NCI-H2029 treated with DMSO at 0.1 percent for 48 hours (cell line): ENCODE measurements at regions not wholly inside any gene's neighbourhood (a gene's known extent, or its start where the extent isn't known, plus 50 kb on each side); places are given as distances from the start of the nearest gene placed in this dataset.
"Not testable (repeated sequence)": the region's sequence is repeated elsewhere in the genome, so short reads cannot be mapped to it uniquely, and the experiment has no call there.

Source experiments
- DNase-seq: peaks from one replicate; lab custom pipeline; 2025; lab: John Stamatoyannopoulos, UW

GRCh38 chr5:100379254-100379858 is 155.8 kb upstream of the FAM174A start:
- not testable (repeated sequence) for DNase-seq

- DNase-seq = not testable (repeated sequence)
Observed at GRCh38 chr5:100364757-100365478, 170.3 kb upstream of the FAM174A start.

- DNase-seq = not testable (repeated sequence)
Observed at GRCh38 chr5:100364343-100364742, 170.8 kb upstream of the FAM174A start.

GRCh38 chr5:100359998-100360397 is 175.2 kb upstream of the FAM174A start:
- not testable (repeated sequence) for DNase-seq

GRCh38 chr5:100346269-100346668 is 188.9 kb upstream of the FAM174A start:
- DNase-seq = not testable (repeated sequence)

- not testable (repeated sequence) for DNase-seq
Observed at GRCh38 chr5:100341485-100341884, 193.7 kb upstream of the FAM174A start.

- no peak for DNase-seq
Observed at GRCh38 chr5:100322483-100322882, 212.7 kb upstream of the FAM174A start.

- no peak for DNase-seq
Observed at GRCh38 chr5:100319885-100320284, 215.3 kb upstream of the FAM174A start.

GRCh38 chr5:100313657-100314056 is 221.5 kb upstream of the FAM174A start:
- DNase-seq = no peak

GRCh38 chr5:100311806-100312205 is 223.4 kb upstream of the FAM174A start:
- DNase-seq = no peak

- DNase-seq = no peak
Observed at GRCh38 chr5:100306000-100306399, 229.2 kb upstream of the FAM174A start.

- no peak for DNase-seq
Observed at GRCh38 chr5:100303216-100303615, 232.0 kb upstream of the FAM174A start.

- DNase-seq = no peak
Observed at GRCh38 chr5:100299261-100299660, 235.9 kb upstream of the FAM174A start.

- DNase-seq = no peak
Observed at GRCh38 chr5:100276071-100276470, 259.1 kb upstream of the FAM174A start.

- no peak for DNase-seq
Observed at GRCh38 chr5:100275631-100276030, 259.5 kb upstream of the FAM174A start.

GRCh38 chr5:100273846-100274580 is 261.2 kb upstream of the FAM174A start:
- DNase-seq = no peak

- no peak for DNase-seq
Observed at GRCh38 chr5:100270023-100270771, 265.0 kb upstream of the FAM174A start.

GRCh38 chr5:100260968-100261367 is 274.2 kb upstream of the FAM174A start:
- no peak for DNase-seq

- no peak for DNase-seq
Observed at GRCh38 chr5:100252944-100253343, 282.2 kb upstream of the FAM174A start.

GRCh38 chr5:100252037-100252436 is 283.1 kb upstream of the FAM174A start:
- DNase-seq = no peak

GRCh38 chr5:100249884-100250269 is 285.3 kb upstream of the FAM174A start:
- DNase-seq = no peak

- DNase-seq = no peak
Observed at GRCh38 chr5:100249211-100249883, 285.8 kb upstream of the FAM174A start.
